H9 (cell line): ENCODE measurements at regions not wholly inside any gene's neighbourhood (a gene's known extent, or its start where the extent isn't known, plus 50 kb on each side); places are given as distances from the start of the nearest gene placed in this dataset.

ENCODE experiments used
- DNase-seq: peaks from one replicate; pipeline ENCODE4 v3.0.0-alpha.2; 2017
- H2AFZ ChIP-seq: one replicate; pipeline ENCODE4 v1.6.1; 2013; ENCODE audit warnings: mild to moderate bottlenecking, low read length, control low read depth, moderate library complexity
- H2AK5ac ChIP-seq: 2 replicates; pipeline ENCODE4 v1.6.1; 2013; ENCODE audit warnings: low read length, control low read depth, mixed read lengths; ENCODE audit not compliant: insufficient read length
- H2BK120ac ChIP-seq: one replicate; pipeline ENCODE4 v1.6.1; 2013; ENCODE audit warnings: low read depth, mild to moderate bottlenecking, low read length, control low read depth, inconsistent platforms; ENCODE audit not compliant: poor library complexity, severe bottlenecking
- H2BK12ac ChIP-seq: 2 replicates; pipeline ENCODE4 v1.6.1; 2013; ENCODE audit warnings: low read length, control low read depth, mixed read lengths, low read depth; ENCODE audit not compliant: insufficient read length
- H2BK15ac ChIP-seq: 2 replicates; pipeline ENCODE4 v1.6.1; 2013; ENCODE audit warnings: low read depth, low read length, control low read depth
- H2BK20ac ChIP-seq: one replicate; pipeline ENCODE4 v1.6.1; 2013; ENCODE audit warnings: low read depth, mild to moderate bottlenecking, low read length, control low read depth, inconsistent platforms; ENCODE audit not compliant: poor library complexity, severe bottlenecking
- H2BK5ac ChIP-seq: 2 replicates; pipeline ENCODE4 v1.6.1; 2013; ENCODE audit warnings: low read length, control low read depth, mixed read lengths; ENCODE audit not compliant: insufficient read length
- H3K14ac ChIP-seq: 2 replicates; pipeline ENCODE4 v1.6.1; 2013; ENCODE audit warnings: low read length, control low read depth; ENCODE audit not compliant: insufficient read depth
- H3K18ac ChIP-seq: 2 replicates; pipeline ENCODE4 v1.6.1; 2013; ENCODE audit warnings: low read depth, mild to moderate bottlenecking, mixed read lengths, low read length, control low read depth; ENCODE audit not compliant: insufficient read length
- H3K23ac ChIP-seq: 2 replicates; pipeline ENCODE4 v1.6.1; 2013; ENCODE audit warnings: low read length, control low read depth, mixed read lengths, low read depth; ENCODE audit not compliant: insufficient read length
- H3K23me2 ChIP-seq: 2 replicates; pipeline ENCODE4 v1.6.1; 2013; ENCODE audit warnings: low read depth, mild to moderate bottlenecking, mixed read lengths, low read length, control low read depth; ENCODE audit not compliant: insufficient read length, poor library complexity, severe bottlenecking
- H3K27ac ChIP-seq: 2 replicates; pipeline ENCODE4 v1.5.1; 2013; ENCODE audit warnings: low read length, control low read depth, mixed read lengths, low read depth; ENCODE audit not compliant: insufficient read length
- H3K27me3 ChIP-seq: 2 replicates; pipeline ENCODE4 v1.6.1; 2013; ENCODE audit warnings: low read length, control low read depth, inconsistent platforms; ENCODE audit not compliant: insufficient read depth
- H3K4ac ChIP-seq: 2 replicates; pipeline ENCODE4 v1.6.1; 2013; ENCODE audit warnings: low read depth, mild to moderate bottlenecking, control low read depth, inconsistent platforms, low read length, moderate library complexity
- H3K4me1 ChIP-seq: 2 replicates; pipeline ENCODE4 v1.6.1; 2013; ENCODE audit warnings: low read length, control low read depth, inconsistent platforms; ENCODE audit not compliant: insufficient read depth
- H3K4me2 ChIP-seq: 2 replicates; pipeline ENCODE4 v1.6.1; 2013; ENCODE audit warnings: low read length, control low read depth, mixed read lengths; ENCODE audit not compliant: insufficient read length, insufficient read depth
- H3K56ac ChIP-seq: 2 replicates; pipeline ENCODE4 v1.6.1; 2013; ENCODE audit warnings: low read depth, mild to moderate bottlenecking, mixed read lengths, low read length, control low read depth; ENCODE audit not compliant: insufficient read length
- H3K79me1 ChIP-seq: 2 replicates; pipeline ENCODE4 v1.6.1; 2013; ENCODE audit warnings: low read depth, mild to moderate bottlenecking, moderate library complexity, low read length, control low read depth, inconsistent platforms; ENCODE audit not compliant: insufficient read depth, poor library complexity, severe bottlenecking
- H3K79me2 ChIP-seq: 2 replicates; pipeline ENCODE4 v1.6.1; 2013; ENCODE audit warnings: low read length, control low read depth, inconsistent platforms; ENCODE audit not compliant: insufficient read depth
- H3K9ac ChIP-seq: 2 replicates; pipeline ENCODE4 v1.6.1; 2013; ENCODE audit warnings: low read length, control low read depth, mixed read lengths; ENCODE audit not compliant: insufficient read length; ENCODE audit errors: extremely low read depth
- H3K9me3 ChIP-seq: one replicate; pipeline ENCODE4 v1.6.1; 2013; ENCODE audit warnings: low read depth, low read length, inconsistent platforms; ENCODE audit not compliant: control insufficient read depth
- H3T11ph ChIP-seq: one replicate; pipeline ENCODE4 v1.6.1; 2013; ENCODE audit warnings: mild to moderate bottlenecking, low read length, control low read depth, inconsistent platforms
- H4K20me1 ChIP-seq: one replicate; pipeline ENCODE4 v1.6.1; 2013; ENCODE audit not compliant: control insufficient read depth, insufficient read length, insufficient read depth
- H4K5ac ChIP-seq: 2 replicates; pipeline ENCODE4 v1.6.1; 2013; ENCODE audit warnings: low read depth, mild to moderate bottlenecking, mixed read lengths, low read length, control low read depth; ENCODE audit not compliant: insufficient read length
- H4K8ac ChIP-seq: replicated peaks from 2 replicates; pipeline ENCODE4 v1.6.1; 2013; ENCODE audit warnings: low read length, control low read depth, mixed read lengths, low read depth; ENCODE audit not compliant: insufficient read length
- H4K91ac ChIP-seq: 2 replicates; pipeline ENCODE4 v1.6.1; 2013; ENCODE audit warnings: low read depth, mild to moderate bottlenecking, moderate library complexity, mixed read lengths, low read length, control low read depth; ENCODE audit not compliant: insufficient read length
- H3K27ac Mint-ChIP-seq, 3 experiments: 2 replicates in 2 of 3; 3 replicates in 1 of 3; pipeline ENCODE4 v1.8.0; 2020 to 2021; ENCODE audit warnings: mixed read lengths in 3 of 3, mild to moderate bottlenecking in 1 of 3, moderate library complexity in 1 of 3
- H3K27me3 Mint-ChIP-seq: 2 replicates; pipeline ENCODE4 v1.8.0; 2021; ENCODE audit warnings: low read depth, mild to moderate bottlenecking, moderate library complexity, mixed read lengths
- H3K36me3 Mint-ChIP-seq, 3 experiments: 2 replicates in 2 of 3; 3 replicates in 1 of 3; pipeline ENCODE4 v1.8.0; 2020 to 2021; ENCODE audit warnings: low read depth in 3 of 3, mixed read lengths in 3 of 3; ENCODE audit not compliant: insufficient read depth in 1 of 3
- H3K4me1 Mint-ChIP-seq, 2 experiments: 2 replicates each; pipeline ENCODE4 v1.8.0; 2020; ENCODE audit warnings: mixed read lengths in 2 of 2
- H3K4me3 Mint-ChIP-seq, 2 experiments: 2 replicates in 1 of 2; 3 replicates in 1 of 2; pipeline ENCODE4 v1.8.0; 2020 to 2021; ENCODE audit warnings: mild to moderate bottlenecking in 2 of 2, mixed read lengths in 2 of 2, moderate library complexity in 1 of 2
- H3K9me3 Mint-ChIP-seq, 2 experiments: 2 replicates in 1 of 2; 3 replicates in 1 of 2; pipeline ENCODE4 v1.8.0; 2020; ENCODE audit warnings: mild to moderate bottlenecking in 2 of 2, mixed read lengths in 2 of 2, moderate library complexity in 1 of 2
- WGBS: extraction: QIAGEN DNeasy Blood & Tissue Kit; methylation state at CpG from one replicate; pipeline ENCODE4 v1.1.7; 2013; ENCODE audit warnings: missing lambda C conversion rate, low lambda C conversion rate, mixed read lengths; ENCODE audit not compliant: insufficient read length; ENCODE audit errors: extremely low coverage; 5-methylcytosine and 5-hydroxymethylcytosine counted together
- TF ChIP-seq, protein P1 (sequence below): fragments of 200-600 bp; sonication (generic); conservative IDR thresholded peaks from 3 replicates; pipeline ENCODE4 v1.8.0; 2021; ENCODE audit warnings: antibody characterized with exemption, mild to moderate bottlenecking

DNA sequence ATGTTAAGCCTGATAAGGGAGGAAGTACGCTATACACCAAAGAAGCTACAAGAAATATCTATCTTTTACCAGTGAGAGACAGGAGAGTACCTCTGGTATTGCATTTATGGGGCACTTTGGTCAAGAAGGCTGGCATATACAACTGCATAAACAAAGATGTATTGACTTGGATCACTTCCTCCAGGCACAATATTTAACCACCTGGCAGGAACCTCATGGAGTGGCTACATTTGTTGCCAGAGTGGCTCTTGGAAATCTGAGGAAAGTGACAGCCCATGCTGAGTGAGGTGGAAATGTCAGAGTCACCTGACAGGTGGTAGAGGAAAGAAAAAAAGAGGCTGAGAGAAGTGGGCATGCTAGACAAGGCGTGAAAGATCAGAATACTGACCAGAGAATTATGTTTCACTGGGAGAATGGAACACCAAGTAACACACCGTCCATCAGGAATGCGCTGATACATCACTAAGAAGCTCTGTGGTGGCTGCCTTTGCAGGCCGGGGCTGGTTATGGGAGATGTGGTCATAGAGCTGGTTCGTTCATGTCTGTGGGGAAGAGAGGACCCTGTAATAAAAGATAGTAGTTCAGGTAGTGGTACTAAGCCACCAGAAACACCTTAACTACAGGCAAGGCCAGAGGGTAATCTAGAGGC, 61.4 kb upstream of the UFL1 start:
- Histone ChIP-seq H2AK5ac (no peak overlapping the region), H3K23ac (no peak overlapping the region), H2BK20ac (no peak overlapping the region), H2BK12ac (no peak overlapping the region), H2AFZ (no peak overlapping the region), H3K27ac (no peak overlapping the region), H3T11ph (no peak overlapping the region), H3K56ac (no peak overlapping the region), H3K79me1 (no peaks in the 10 kb centered on the region), H3K79me2 (no peaks in the 10 kb centered on the region), H3K4me2 (no peak overlapping the region), H3K18ac (no peak overlapping the region), H4K5ac (no peak overlapping the region), H3K14ac (no peak overlapping the region), H3K27me3 (no peaks in the 10 kb centered on the region), H3K23me2 (no peaks in the 10 kb centered on the region), H3K9me3 (no peaks in the 10 kb centered on the region), H2BK120ac (no peak overlapping the region), H4K91ac (no peak overlapping the region), H2BK15ac (no peak overlapping the region), H3K9ac (no peak overlapping the region), H2BK5ac (no peak overlapping the region), H3K4me1 (no peaks in the 10 kb centered on the region; the same call in 1 of the 2 replicates), H4K8ac (no peak overlapping the region), H4K20me1 (no peaks in the 10 kb centered on the region), H3K4ac (no peak overlapping the region)
- peaks cover 0 to 2% of the 10 kb centered on the region in 2 experiments; a peak in 2 of 5 replicates for H3K9me3 Mint-ChIP-seq
- DNase-seq = no peak
- no peak overlapping the region for H3K27ac Mint-ChIP-seq
- peaks cover 6 to 10% of the 10 kb centered on the region in 2 experiments for H3K4me1 Mint-ChIP-seq
- H3K36me3 Mint-ChIP-seq = no peaks in the 10 kb centered on the region
- no peak overlapping the region for H3K4me3 Mint-ChIP-seq
- TF ChIP-seq, protein P1, sequence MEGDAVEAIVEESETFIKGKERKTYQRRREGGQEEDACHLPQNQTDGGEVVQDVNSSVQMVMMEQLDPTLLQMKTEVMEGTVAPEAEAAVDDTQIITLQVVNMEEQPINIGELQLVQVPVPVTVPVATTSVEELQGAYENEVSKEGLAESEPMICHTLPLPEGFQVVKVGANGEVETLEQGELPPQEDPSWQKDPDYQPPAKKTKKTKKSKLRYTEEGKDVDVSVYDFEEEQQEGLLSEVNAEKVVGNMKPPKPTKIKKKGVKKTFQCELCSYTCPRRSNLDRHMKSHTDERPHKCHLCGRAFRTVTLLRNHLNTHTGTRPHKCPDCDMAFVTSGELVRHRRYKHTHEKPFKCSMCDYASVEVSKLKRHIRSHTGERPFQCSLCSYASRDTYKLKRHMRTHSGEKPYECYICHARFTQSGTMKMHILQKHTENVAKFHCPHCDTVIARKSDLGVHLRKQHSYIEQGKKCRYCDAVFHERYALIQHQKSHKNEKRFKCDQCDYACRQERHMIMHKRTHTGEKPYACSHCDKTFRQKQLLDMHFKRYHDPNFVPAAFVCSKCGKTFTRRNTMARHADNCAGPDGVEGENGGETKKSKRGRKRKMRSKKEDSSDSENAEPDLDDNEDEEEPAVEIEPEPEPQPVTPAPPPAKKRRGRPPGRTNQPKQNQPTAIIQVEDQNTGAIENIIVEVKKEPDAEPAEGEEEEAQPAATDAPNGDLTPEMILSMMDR = no peak
- no CpG with 5 or more reads among the region's 6 CpGs for WGBS
- no peaks in the 10 kb centered on the region; the same call in 1 of the 2 replicates for H3K27me3 Mint-ChIP-seq
